Uterus (tissue), 3 donors: ENCODE measurements at regions not wholly inside any gene's neighbourhood (a gene's known extent, or its start where the extent isn't known, plus 50 kb on each side); places are given as distances from the start of the nearest gene placed in this dataset.

ENCODE experiments used
- DNase-seq, 2 donors: peaks; one replicate each; pipeline ENCODE4 v3.0.0-alpha.2; 2019 to 2020
- H3K27ac ChIP-seq, 2 donors: fragments of 200-600 bp; sonication (generic); 1 replicate in 1 of 2; 2 replicates in 1 of 2; pipeline ENCODE4 v1.5.1; 2016 to 2018
- H3K27me3 ChIP-seq, 2 donors: fragments of 200-600 bp; sonication (generic); one replicate each; pipeline ENCODE4 v1.5.1; 2018 to 2019; ENCODE audit warnings: control low read depth in 1 of 2
- H3K36me3 ChIP-seq, 2 donors: fragments of 200-600 bp; sonication (generic); one replicate each; pipeline ENCODE4 v1.5.1; 2019; ENCODE audit warnings: control low read depth in 1 of 2
- H3K4me1 ChIP-seq, 2 donors: fragments of 200-600 bp; sonication (generic); one replicate each; pipeline ENCODE4 v1.5.1; 2018 to 2019; ENCODE audit warnings: control low read depth in 1 of 2
- H3K4me3 ChIP-seq, 2 donors: fragments of 200-600 bp; sonication (generic); 1 replicate in 1 of 2; 2 replicates in 1 of 2; pipeline ENCODE4 v1.5.1; 2018 to 2019; ENCODE audit warnings: mild to moderate bottlenecking in 1 of 2
- H3K9me3 ChIP-seq, 2 donors: fragments of 200-600 bp; sonication (generic); one replicate each; pipeline ENCODE4 v1.5.1; 2019; ENCODE audit warnings: control low read depth in 1 of 2
- CTCF ChIP-seq, 4 experiments: fragments of 200-600 bp in 2 of 4; fragments of 450-650 bp in 2 of 4; sonication (generic) in 2 of 4; IDR thresholded peaks; one replicate each; pipeline ENCODE4 v1.5.1; 2016 to 2019; ENCODE audit warnings: antibody characterized with exemption in 4 of 4, mild to moderate bottlenecking in 2 of 4, moderate library complexity in 1 of 4
- POLR2A ChIP-seq, 2 donors: fragments of 450-650 bp; IDR thresholded peaks; one replicate each; pipeline ENCODE4 v1.6.1; 2016; ENCODE audit warnings: antibody characterized with exemption in 2 of 2, mild to moderate bottlenecking in 1 of 2, moderate library complexity in 1 of 2
- intact Hi-C: fragments of 100-400 bp; cut with DNase I; formaldehyde crosslinking; loops from one replicate; pipeline ENCODE4 v1.15.1; 2023; ENCODE audit warnings: low total_unique reads
- donor health status: DM: yes; HTN: yes; CAD: no.

- Histone ChIP-seq H3K27me3 (peaks cover 11 to 57% of the 10 kb centered on the region in 2 donors), H3K4me3 (no peak overlapping the region), H3K9me3 (no peaks in the 10 kb centered on the region), H3K36me3 (no peaks in the 10 kb centered on the region), H3K27ac (no peak overlapping the region), H3K4me1 (no peaks in the 10 kb centered on the region)
- no peak for TF ChIP-seq CTCF (IDR thresholded peaks at IDR 0.05)
- no peak for TF ChIP-seq POLR2A (IDR thresholded peaks at IDR 0.05)
- intact Hi-C loops = no loop called here
- DNase-seq = no peak
Measured at GRCh38 chr2:118225666-118226065, 137.4 kb downstream of the INSIG2 start.

DNA sequence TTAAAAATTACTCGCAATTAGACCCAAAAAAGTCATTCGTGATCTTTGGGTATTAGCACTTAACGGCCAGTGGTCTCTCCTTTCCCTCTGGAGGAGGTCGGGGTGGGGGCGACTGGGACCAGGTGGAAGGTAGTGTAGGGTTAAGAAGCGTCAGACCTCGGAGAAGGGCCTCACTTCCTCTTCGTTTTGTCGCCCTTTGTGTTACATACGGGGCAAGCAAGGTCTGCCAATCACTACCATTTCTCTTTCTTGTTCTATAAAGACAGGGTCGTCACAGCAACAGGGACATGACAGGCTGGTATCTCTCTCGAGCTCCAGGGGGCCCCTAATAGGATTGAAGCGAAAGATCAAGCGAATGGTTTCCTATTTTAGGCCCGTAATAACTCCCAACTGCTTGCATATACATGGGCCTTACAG, 136.6 kb downstream of the INSIG2 start:
- Histone ChIP-seq H3K9me3 (no peaks in the 10 kb centered on the region), H3K36me3 (no peaks in the 10 kb centered on the region), H3K27me3 (peaks cover 11 to 65% of the 10 kb centered on the region in 2 donors), H3K27ac (no peak overlapping the region), H3K4me1 (no peaks in the 10 kb centered on the region), H3K4me3 (no peak overlapping the region)
- no peak for DNase-seq
- intact Hi-C loops = no loop called here
- no peak for TF ChIP-seq POLR2A (IDR thresholded peaks at IDR 0.05)
- TF ChIP-seq CTCF (IDR thresholded peaks at IDR 0.05) = no peak

- TF ChIP-seq CTCF (IDR thresholded peaks at IDR 0.05) (no peak), POLR2A (IDR thresholded peaks at IDR 0.05) (no peak)
- H3K4me3 ChIP-seq = peak overlapping the region in 1 of 2 donors; percentile 23
- no peaks in the 10 kb centered on the region for H3K4me1 ChIP-seq
- H3K9me3 ChIP-seq = no peaks in the 10 kb centered on the region
- peaks cover 11 to 71% of the 10 kb centered on the region in 2 donors for H3K27me3 ChIP-seq
- no peaks in the 10 kb centered on the region for H3K36me3 ChIP-seq
- intact Hi-C loops = no loop called here
- no peak overlapping the region for H3K27ac ChIP-seq
- DNase-seq = no peak
Measured at GRCh38 chr2:118223992-118224894, 136.0 kb downstream of the INSIG2 start.

- no peaks in the 10 kb centered on the region for H3K36me3 ChIP-seq
- peaks cover 11 to 72% of the 10 kb centered on the region in 2 donors for H3K27me3 ChIP-seq
- no peak overlapping the region for H3K27ac ChIP-seq
- peak overlapping the region in 1 of 2 donors; percentile 23 for H3K4me3 ChIP-seq
- TF ChIP-seq POLR2A (IDR thresholded peaks at IDR 0.05) = no peak
- no peak for TF ChIP-seq CTCF (IDR thresholded peaks at IDR 0.05)
- no peaks in the 10 kb centered on the region for H3K9me3 ChIP-seq
- intact Hi-C loops = no loop called here
- no peaks in the 10 kb centered on the region for H3K4me1 ChIP-seq
- no peak for DNase-seq
Measured at GRCh38 chr2:118223511-118223991, 135.3 kb downstream of the INSIG2 start.

DNA sequence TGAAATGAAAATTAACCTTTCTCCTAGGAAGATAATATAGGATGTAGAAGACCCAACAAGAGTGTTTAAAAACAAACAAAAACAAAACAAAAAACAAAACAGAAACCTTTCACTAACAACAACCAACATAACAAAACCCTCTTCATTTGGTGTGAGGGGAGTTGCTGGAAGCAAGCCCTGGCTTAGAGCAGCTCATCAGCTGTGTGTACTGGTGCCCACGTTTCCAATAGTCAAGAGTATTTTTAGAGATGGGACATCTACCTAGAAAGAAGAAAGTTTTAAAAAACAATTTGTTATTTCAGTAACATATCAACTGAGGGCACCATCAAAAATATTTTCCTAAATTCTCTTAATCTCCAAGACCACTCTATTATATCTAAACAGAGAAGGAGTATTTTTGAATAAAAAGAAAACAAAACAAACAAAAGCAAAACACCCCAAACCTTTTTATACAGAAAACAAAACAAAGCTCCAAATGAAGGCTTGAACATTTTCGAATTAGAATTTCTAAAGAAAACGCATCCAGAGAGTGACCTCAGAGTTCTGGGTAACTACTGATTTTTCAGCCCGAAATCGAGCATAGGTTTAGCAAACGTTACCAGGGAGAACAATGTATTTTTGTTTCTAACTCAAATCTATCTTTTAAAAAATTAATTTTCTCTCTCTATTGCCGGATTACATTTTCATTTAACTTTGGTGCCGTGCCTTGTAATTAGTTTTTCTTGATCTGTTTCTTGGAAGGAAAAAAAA, 134.6 kb downstream of the INSIG2 start:
- TF ChIP-seq CTCF (IDR thresholded peaks at IDR 0.05) (no peak), POLR2A (IDR thresholded peaks at IDR 0.05) (no peak)

More for the DNA sequence above, 134.6 kb downstream of the INSIG2 start:
- intact Hi-C loops = no loop called here
- H3K36me3 ChIP-seq = no peaks in the 10 kb centered on the region
- H3K4me3 ChIP-seq = no peak overlapping the region
- H3K4me1 ChIP-seq = no peaks in the 10 kb centered on the region
- H3K27me3 ChIP-seq = peaks cover 11 to 72% of the 10 kb centered on the region in 2 donors
- H3K27ac ChIP-seq = no peak overlapping the region
- DNase-seq = no peak
- H3K9me3 ChIP-seq = no peaks in the 10 kb centered on the region
